Peyer's patch (tissue), 4 donors: ENCODE measurements at regions not wholly inside any gene's neighbourhood (a gene's known extent, or its start where the extent isn't known, plus 50 kb on each side); places are given as distances from the start of the nearest gene placed in this dataset.

ENCODE experiments used
- POLR2A ChIP-seq, 2 donors: fragments of 450-650 bp; IDR thresholded peaks; one replicate each; pipeline ENCODE4 v1.5.1; 2017; ENCODE audit warnings: antibody characterized with exemption in 2 of 2, mild to moderate bottlenecking in 2 of 2, moderate library complexity in 2 of 2
- TF ChIP-seq, protein P1 (sequence below), 6 experiments: fragments of 450-650 bp in 4 of 6; fragments of 200-600 bp in 2 of 6; sonication (generic) in 1 of 6; IDR thresholded peaks; one replicate each; pipeline ENCODE4 v1.5.1; 2017 to 2019; ENCODE audit warnings: antibody characterized with exemption in 6 of 6, mild to moderate bottlenecking in 3 of 6, moderate library complexity in 1 of 6

DNA sequence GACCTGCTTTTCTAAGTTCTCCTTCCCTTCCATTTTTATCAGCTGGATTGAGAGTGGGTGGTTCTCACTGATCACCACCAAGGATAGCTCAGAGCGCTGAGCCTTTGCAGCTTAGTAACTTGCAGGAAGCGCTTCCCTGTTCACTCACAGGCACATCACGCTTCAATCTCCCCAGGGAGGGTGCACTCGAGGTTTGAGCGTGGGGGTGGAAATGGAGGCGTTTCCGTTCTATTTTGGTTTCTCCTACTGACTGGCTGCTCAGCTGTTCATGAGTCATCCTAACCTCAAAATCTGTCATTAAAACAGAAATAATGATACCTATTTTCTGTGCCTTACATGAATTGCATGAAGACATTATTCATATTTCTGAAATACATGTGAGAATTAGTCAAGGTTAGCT lies 292.1 kb downstream of the SPRY2 start:
- TF ChIP-seq, protein P1, sequence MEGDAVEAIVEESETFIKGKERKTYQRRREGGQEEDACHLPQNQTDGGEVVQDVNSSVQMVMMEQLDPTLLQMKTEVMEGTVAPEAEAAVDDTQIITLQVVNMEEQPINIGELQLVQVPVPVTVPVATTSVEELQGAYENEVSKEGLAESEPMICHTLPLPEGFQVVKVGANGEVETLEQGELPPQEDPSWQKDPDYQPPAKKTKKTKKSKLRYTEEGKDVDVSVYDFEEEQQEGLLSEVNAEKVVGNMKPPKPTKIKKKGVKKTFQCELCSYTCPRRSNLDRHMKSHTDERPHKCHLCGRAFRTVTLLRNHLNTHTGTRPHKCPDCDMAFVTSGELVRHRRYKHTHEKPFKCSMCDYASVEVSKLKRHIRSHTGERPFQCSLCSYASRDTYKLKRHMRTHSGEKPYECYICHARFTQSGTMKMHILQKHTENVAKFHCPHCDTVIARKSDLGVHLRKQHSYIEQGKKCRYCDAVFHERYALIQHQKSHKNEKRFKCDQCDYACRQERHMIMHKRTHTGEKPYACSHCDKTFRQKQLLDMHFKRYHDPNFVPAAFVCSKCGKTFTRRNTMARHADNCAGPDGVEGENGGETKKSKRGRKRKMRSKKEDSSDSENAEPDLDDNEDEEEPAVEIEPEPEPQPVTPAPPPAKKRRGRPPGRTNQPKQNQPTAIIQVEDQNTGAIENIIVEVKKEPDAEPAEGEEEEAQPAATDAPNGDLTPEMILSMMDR (IDR thresholded peaks at IDR 0.05): no peak
- no peak for TF ChIP-seq POLR2A (IDR thresholded peaks at IDR 0.05)
